DMS114 treated with DMSO at 0.1 percent for 48 hours (cell line): ENCODE measurements at regions not wholly inside any gene's neighbourhood (a gene's known extent, or its start where the extent isn't known, plus 50 kb on each side); places are given as distances from the start of the nearest gene placed in this dataset.

Source experiments
- DNase-seq: peaks from one replicate; lab custom pipeline; 2025; ENCODE audit not compliant: unreplicated experiment; lab: John Stamatoyannopoulos, UW

DNA sequence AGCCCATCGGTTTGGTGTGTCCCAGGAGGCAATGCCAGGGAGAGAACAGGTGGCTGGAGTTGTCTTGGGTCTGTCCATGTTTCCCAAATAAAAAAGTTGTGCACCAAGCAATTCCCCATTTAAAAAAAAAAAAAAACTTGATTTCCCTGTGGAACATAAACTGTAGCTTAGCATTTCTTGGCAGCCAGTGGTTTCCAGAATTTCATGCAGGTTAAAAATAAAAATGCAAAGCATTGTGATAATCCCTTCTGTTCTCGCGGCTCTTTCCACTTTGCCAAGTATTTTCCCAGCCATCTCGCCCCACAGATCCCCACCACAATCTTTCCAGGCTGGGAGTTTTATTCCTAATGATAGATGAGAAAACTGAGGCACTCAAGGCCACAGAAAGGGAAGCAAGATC is 51.4 kb upstream of the MSX1 start:
- DNase-seq = no peak

DNA sequence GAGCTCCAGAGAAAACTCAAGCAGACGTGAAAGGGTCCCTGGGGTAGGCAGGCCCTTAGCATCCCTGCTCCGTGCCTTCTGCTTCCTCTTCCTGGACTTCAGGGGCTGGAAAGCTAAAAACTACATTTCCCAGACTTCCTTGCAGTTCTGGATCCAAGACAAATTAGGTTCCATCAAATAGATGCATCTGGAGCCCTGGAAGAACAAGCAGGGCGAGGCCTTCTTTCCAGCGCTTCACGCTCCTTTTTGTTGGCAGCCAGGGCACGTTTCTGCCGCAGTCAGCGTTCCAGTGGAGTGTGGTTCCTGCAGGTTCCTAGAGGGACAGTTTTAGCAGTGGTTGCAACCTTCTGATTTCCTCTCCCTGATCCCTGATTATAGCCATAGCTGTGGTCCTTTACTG is 53.6 kb upstream of the MSX1 start:
- DNase-seq = no peak

DNA sequence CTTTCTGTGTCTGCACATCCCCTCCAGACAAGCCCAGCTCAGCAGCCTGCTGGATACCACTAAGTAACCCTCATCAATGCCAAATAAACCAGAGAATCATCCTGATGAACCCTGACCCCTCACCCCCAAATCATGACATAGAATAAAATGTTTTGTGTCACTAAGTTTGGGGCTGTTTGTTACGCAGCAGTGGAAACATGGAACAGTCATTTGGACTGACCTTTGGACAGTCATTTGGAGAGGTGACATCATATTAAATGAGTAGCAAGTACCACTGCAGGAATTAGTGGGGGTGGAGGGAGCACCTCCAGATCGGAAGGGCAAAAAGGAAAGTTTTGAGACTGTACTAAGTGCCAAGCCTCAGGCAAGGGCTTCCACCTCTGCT is 55.6 kb upstream of the MSX1 start:
- no peak for DNase-seq

DNA sequence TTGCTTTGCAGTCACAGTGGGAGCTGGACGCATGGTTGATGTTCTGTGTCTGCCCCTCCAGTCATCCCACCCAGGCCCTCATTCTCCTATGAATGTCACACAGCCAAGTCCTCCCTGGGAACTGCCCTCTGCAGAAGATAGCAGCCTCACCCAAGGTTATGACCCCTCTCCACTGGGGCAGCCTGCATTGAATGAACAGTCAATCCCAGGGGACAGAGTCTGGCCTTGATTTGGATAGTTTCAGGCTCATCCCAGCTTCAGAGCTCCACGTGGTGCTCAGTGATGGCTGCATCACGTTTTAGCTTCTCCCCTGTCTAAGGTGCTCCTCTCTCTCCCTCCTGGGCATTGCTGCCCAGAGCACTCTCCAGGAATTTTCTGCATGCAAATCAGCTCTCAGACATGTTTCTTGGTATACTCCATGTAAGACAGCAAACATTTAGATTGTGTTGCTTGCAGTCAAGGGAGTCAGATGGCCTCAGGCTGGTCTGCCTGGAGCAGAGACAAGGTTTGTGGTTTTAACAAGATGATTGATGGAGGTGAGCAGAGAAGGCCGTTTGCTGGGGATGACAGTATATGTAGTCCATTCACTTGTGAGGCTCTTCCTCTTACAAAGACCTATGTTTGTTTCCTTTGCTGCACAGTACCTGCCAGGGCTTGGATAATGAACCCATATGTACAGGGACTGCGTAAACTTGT is 56.1 kb upstream of the MSX1 start:
- DNase-seq = no peak

DNA sequence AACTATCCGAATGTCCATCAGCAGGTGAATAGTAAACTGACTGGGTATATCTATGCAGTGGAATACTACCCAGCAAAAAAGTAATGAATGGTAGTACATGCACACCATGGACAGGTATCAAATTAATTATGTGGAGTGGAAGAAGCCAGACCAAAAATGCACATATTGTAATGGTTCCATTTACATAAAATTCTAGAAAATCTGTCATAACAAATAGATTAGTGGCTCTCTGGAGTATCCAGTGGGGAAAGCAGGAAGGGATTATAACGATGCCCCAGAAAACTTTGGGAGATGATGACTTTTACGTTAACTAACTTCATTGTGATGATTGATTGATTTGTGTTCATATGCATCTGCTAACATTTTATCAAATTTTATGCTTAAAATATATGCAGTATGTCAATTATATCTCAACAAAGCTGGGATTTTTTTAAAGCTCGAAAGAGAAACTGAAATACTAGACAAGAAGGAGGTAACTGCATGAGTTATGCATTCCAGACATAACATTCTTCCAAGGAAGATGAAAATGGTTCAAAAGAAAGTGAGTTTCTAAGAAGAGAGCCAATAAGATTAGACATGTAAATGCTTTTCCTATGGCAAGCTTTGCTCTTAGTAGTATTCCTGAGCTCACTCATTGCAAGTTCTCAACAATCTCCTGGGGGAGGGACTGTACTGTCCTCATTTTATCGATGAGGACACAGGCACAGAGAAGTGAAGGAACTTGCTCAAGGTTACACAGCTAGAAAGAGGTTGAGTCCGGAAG is 58.6 kb upstream of the MSX1 start:
- DNase-seq = no peak

DNA sequence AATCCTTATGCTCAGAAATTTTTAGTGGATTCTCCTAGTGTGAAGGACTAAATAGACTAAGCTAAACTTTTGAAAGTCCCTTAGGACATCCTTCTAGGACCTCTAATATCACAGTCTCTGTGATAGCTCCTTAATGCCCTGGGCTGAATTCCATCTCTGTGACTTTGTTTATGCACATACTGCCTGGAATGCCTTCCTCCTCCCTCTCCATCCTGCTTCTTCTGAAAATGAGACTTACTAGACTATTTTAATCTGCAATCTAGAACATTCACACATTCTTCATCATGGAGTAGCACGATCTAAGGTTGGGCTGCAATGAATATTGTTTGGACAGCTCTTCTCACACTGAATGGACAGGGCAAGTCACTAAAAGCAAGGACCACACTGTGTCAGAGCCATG is 65.0 kb upstream of the MSX1 start:
- no peak for DNase-seq

DNA sequence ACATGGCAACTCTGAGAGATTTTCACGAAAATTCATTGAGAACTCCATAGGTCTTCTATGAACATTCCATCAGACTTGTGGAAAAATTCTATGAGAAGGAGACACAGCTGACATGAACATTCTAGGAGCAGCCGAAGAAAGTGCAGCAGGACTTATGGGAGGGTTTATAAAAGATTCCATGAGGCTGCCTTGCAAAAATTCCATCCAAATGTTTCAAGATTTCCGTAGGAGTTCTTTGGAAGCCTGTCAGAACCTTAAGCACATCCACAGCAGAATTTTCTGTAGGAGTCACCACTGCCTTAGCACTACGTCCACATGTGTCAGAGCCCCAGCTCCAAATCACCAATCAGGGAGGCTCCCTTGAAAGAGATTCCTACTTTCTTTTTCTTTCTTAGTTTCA is 67.0 kb upstream of the MSX1 start:
- DNase-seq = no peak

DNA sequence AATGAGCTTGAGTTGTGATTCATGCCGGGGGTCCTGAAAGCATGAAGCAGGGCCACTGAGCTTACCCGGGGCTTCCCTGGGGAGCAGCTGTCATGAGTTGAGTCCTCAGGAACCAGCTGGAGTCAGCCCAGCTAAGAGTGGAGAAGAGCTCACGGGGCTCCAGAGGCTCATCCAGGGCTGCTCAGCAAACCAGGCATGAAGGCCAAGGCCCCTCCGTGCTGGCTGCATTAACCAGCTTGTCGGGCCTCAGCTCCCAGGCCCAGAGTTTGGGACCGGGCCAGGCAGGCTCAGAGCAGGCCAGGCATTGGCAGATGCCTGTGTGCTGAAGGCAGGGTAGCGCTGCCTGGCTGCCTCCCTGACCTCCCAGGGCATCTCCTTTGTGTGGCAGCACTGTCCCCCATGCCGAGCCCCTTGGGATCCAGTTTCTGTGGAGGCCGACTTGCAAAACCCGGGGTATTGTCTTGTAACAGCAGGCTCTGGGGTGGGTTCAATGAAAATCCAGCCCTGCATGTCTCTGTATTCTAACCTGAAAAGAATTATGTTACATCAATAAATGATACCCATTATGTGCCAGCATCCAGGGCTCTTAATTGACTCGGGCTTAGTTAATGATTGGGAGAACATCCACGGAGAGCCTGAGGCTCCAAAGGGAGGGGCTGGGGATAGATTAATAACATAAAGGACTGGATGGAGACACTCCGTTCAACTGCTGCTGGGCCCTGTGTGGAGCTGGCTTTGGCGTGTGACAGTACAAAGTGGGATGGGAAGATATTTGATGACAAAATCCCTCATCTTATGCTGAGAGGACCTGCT is 68.0 kb upstream of the MSX1 start:
- no peak for DNase-seq

DNA sequence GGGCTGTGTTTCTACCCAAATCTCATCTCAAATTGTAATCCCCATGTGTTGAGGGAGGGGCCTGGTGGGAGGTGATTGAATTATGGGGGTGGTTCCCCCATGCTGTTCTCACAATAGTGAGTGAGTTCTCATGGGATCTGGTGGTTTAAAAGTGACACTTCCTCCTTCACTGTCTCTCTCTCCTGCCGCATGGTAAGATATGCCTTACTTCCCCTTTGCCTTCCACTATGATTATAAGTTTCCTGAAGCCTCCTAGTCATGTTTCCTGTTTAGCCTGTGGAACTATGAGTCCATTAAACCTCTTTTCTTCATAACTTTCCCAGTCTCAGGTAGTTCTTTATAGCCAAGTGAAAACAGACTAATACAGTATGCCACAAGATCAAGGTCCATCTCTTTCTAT is 70.0 kb upstream of the MSX1 start:
- no peak for DNase-seq

DNA sequence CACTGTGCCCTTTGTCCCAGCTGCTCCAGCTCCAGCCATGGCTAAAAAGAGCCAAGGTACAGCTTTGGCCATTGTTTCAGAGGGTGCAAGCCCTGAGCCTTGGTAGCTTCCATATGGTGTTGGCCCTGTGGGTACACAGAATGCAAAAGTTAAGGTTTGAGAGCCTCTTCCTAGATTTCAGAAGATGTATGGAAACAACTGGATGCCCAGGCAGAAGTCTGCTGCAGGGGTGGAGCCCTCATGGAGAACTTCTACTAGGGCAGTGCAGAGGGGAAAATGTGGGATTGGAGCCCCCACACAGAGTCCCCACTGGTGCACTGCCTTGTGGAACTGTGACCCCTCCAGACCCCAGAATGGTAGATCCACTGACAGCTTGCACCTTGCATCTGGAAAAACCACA is 70.9 kb upstream of the MSX1 start:
- no peak for DNase-seq

DNA sequence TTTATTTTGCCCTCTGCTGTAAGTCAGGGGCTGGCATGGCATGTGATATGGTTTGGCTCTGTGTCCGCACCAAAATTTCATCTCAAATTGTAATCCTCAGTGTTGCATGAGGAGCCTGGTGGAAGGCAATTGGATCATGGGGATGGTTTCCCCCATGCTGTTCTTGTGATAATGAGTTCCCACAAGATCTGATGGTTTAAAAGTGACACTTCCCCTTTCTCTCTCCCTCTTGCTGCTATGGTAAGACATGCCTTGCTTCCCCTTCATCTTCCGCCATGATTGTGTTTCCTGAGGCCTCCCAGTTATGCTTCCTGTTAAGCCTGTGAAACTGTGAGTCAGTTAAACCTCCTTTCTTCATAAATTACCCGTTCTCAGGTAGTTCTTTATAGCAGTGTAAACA is 72.0 kb upstream of the MSX1 start:
- no peak for DNase-seq

DNA sequence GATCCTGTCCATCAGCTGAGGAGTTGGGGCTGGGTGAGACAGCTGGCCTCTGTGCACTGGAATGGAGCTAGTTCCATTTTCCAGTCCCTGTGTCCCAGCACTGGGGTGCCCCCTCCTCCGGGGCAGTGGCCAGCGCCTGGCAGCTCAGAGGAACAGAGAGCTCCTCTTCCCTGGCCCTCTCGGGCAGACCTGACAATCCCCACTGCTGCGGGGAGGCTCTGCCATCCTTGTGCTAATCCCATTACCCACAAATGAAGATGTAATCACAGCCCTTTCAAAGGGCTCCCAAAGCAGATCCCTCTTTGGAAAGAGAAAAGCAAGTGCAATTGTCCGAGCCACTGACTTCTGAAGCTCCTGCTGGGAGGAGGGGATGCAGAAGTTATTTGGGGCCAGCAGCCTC is 75.1 kb upstream of the MSX1 start:
- DNase-seq = no peak

DNA sequence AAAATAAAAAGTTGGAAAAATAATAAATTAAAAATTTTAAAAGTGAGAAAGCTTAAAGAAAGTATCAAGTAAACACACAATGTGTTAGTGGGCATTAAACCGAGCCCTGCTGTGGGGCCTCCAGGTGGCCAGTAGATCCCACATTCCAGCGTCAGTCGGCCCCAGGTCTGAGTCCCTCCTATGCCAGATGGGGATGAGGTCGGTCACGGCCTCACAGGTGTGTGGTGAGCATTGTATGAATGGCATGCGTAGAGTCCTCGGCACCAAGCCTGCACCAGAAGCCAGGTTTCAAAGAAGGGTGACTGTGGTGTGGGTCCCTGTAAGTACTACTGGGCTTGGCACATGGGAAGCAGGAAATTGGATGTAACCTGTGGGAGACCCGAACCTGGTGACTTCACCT is 75.6 kb upstream of the MSX1 start:
- no peak for DNase-seq

DNA sequence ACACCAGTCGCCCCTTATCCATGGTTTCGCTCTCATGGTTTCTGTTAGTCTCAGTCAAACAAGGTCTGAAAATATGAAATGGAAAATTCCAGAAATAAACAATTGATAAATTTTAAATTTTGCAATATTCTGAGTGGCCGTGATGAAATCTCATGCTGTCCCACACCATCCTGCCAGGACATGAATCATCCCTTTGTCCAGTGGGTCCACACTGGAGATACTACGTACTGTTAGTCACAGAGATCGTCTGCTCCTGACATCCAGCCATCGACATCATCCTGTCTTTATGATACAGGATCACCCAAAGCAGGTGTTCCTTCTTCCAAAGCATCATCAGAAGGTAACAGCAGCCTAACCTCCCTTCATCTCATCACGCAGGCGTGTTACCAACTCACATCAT is 76.5 kb upstream of the MSX1 start:
- no peak for DNase-seq

DNA sequence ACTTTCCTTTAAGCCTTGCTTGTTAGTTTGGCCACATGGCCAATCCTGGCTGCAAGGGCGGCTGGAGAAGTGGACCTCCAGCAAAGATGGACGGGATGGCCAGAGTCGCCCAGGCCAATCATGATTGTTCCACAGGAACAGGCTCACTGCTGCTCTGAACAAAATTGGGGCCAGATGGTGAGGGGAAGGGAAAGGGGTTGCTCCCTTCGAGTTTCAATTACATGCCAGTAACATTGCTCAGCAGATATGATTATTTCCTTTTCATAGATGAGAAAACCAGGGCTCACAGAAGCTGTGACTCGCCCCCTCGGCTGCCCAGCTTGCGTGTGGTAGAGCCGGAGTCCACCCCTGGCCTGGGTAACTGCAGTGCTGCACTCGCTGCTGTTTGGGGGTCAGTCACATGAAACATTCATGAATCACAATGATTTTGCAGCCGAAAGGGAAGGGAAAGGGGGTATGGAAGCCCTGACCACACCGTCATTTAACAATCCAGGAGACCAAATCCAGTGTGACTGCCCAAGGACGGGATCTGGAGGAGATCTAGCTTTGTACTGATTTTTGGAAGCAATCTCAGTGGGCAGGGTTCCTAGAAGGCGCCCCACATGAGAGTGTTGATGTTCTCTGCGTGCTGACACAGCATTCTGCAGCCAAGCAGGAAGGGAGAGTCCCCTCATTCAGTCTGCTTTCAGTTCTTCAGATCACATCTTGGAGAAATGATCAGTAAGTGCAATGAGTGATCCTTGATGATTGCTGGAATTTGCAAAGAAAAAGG is 77.3 kb upstream of the MSX1 start:
- no peak for DNase-seq

DNA sequence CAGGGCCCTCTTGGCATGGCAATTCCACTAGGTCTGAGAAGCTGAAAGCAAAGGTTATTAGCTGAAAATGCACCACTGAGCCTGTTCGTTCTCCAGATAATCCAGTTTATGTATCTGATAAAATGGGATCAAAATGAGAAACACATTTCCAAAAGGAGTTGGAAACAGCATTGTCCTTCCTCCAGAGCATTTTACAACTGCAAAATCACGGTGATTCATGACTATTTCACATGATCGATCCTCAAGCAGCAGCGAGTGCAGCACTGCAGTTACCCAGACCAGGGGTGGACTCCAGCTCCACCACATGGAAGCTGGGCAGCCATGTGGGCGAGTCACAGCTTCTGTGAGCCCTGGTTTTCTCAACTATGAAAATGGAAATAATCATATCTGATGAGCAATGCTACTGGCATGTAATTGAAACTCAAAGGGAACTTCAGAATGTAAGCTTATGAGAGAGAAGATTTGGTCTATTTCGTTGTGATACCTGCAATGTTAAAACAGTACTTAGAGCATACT is 78.7 kb upstream of the MSX1 start:
- no peak for DNase-seq

DNA sequence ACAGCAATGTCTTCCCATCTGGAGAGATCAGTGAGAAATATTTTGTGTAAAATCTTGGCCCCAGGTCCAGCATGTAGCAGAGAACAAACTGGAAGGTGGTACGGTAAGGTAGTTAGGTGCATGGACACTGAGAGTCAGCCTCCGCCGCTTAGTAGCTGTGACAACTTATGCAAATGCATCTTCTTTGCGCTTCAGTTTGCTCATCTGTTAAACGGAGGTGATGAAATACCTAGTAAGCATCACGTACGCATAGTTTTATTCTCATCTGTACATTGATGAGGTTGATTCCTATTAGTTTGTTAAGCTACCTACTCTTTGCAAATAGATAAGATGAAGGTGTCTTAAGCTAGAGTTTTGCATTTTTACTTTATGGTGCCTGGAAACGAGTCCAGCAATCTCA is 80.0 kb upstream of the MSX1 start:
- no peak for DNase-seq

DNA sequence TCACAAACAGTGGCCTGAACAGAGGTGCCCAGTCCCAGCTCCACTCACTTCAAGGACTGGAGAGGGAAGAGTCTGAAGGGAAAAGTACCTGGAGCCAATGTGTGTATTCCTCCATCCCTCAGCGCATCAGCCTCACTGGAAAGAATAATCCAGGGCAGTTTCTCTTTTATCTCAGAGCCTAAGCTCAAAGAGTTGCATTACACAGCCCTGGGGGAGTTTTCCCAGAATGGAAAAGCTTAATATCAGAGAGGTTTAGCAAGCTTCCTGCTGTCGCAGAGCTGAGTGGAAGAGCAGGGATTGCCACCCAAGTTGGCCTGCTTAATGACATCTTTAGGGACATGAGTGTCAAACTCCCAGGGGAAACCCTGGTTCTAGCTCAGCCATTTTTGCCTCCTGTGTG is 80.4 kb upstream of the MSX1 start:
- DNase-seq = no peak

DNA sequence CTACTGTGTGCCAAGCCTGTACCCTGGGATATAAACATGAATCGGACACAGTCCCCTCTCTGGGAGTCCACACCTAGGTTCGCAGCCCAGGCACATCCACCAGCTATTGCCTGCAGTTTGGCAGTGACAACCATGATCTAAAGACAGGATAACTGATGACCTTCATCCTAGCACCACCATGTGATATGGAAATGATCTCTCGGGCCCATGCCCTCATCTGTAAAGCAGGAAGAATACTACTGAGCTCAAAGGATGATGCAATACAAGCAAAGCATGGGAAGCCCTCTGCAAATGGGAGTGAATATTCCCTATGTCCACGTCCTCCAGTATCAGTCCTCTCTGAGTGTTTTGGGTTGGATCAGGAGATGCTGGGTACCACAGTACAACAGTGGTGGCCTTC is 80.9 kb upstream of the MSX1 start:
- no peak for DNase-seq

DNA sequence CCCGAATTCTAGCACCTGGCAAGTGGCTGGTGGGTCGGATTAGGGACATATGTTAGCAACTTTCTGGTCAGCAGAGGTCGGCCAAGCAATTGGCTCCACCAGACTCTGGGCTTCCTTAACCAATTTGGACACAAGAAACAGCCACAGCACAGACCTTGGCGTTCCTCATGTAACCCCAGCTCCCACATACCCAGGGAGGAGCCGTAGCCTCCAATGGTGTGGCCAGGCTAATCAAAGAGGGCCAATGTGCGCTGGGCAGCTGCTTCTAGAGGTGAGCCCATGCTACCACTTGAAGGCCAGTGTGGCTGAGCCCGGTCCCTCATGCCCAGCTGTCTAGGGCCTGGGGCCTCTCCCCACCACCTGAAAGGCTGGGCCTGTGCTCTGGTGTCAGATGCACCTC is 82.5 kb upstream of the MSX1 start:
- DNase-seq = no peak

DNA sequence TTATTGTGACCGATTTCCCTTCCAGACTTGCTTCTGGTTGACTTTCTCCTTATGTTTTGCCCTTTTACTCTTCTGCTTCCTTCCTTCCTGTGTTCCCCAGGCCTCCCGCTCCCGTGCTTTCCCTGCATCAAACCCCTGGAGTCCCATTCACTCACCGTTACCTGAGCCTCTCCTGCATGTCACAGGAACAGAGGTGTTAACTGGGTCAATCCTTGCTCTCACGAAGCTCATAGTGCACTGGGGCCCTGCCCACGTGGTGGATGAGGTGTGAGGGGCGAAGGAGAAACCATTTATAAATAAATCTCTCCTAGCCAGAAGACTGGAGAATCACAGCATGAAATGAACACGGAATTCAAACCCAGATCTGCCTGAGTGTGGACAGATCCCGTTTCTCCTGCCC is 83.1 kb upstream of the MSX1 start:
- no peak for DNase-seq
